ENCODE measurements at regions not wholly inside any gene's neighbourhood (a gene's known extent, or its start where the extent isn't known, plus 50 kb on each side); places are given as distances from the start of the nearest gene placed in this dataset.

DNA sequence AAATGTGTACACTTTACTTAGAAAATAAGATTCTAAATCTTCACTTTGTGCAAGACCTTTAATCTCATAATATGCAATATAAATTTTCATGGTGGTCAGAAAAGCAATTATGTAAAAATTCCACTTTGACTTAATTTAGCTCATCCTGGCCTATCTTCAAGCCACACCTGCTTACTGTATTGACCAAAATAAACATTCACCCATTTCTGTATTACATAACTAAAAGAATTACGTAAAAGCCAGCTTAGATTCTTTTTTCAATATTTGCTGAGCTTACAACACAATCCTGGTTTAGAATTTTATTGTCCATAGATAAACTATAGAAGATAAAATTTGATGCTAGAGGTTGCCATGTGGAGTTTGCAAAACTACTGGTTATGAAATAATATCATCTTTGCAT is 172.9 kb upstream of the GRM3 start:
- Histone ChIP-seq H3K27me3 (replicated peaks; ENCODE audit: control insufficient read depth, insufficient read depth, low read length) (no peaks in the 10 kb centered on the region), H3K36me3 (ENCODE audit: control insufficient read depth, insufficient read depth, low read length) (no peaks in the 10 kb centered on the region), H3K4me3 (ENCODE audit: low read depth, low read length) (no peak overlapping the region), H3K4me1 (no peaks in the 10 kb centered on the region), H3K9me3 (no peaks in the 10 kb centered on the region)
- DNase-seq, result no peak
- peaks cover 7% of the 10 kb centered on the region for H3K27me3 Mint-ChIP-seq (ENCODE audit: insufficient read depth, unreplicated experiment)
- TF ChIP-seq CTCF (IDR thresholded peaks at IDR 0.05; ENCODE audit: insufficient read depth in 1 of 2, low read depth in 1 of 2, low read length in 1 of 2, severe bottlenecking in 1 of 2, unreplicated experiment in 1 of 2), result no peak
- H3K27ac Mint-ChIP-seq (ENCODE audit: unreplicated experiment), result no peak overlapping the region
- BruUV-seq (replicated peaks), result no TSS peak
- no peak overlapping the region for H3K4me3 Mint-ChIP-seq (ENCODE audit: unreplicated experiment)
- H3K4me1 Mint-ChIP-seq (ENCODE audit: low read depth, unreplicated experiment), result no peaks in the 10 kb centered on the region
- H3K9me3 Mint-ChIP-seq (ENCODE audit: unreplicated experiment), result no peaks in the 10 kb centered on the region
- ChIA-PET CTCF (interaction anchor here (1.4 kb wide), 1 partner anchor 581 kb away, joined by 15 read pairs; no protein-coding TSS in a partner anchor), POLR2A (no interaction called here)
- intact Hi-C loops (cut with micrococcal nuclease; ENCODE audit: unreplicated experiment), result no loop called here
- no peaks in the 10 kb centered on the region for H3K36me3 Mint-ChIP-seq (ENCODE audit: insufficient read depth, unreplicated experiment)

DNA sequence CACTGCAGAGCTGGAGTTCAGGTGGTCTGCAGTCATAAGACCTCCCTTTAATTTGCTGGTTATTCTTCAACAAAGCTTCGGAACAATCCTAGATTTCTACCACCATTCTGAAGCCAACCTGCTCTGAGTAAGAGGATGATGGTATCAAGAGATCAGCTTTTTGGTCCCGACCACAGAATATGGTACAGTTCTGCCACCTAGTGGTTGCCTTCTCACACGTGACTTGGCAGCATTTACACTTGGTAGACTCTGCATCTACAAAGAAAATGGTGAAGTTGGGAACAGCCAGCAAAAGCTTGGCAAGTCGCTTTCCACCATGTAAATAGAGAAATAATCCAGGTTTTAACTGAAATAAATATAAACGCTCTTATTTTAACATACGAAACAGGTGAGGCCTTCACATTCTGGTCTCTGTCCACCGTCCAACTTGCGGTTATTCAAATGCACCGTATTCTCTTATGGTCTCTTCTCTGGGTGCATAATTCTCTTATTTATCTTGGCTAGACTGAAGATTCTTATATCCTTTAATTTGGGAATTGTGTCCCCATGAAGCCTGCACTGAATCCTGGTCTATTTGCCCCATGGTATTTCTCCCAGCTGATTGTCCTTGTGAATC is 173.9 kb upstream of the GRM3 start:
- H3K4me3 ChIP-seq (ENCODE audit: low read depth, low read length), result no peak overlapping the region
- peak; percentile 76 to 79 for TF ChIP-seq CTCF (IDR thresholded peaks at IDR 0.05; ENCODE audit: insufficient read depth in 1 of 2, low read depth in 1 of 2, low read length in 1 of 2, severe bottlenecking in 1 of 2, unreplicated experiment in 1 of 2)
- peak; percentile 66 to 78 for DNase-seq
- no peaks in the 10 kb centered on the region for H3K4me1 ChIP-seq
- Mint-ChIP-seq H3K9me3 (ENCODE audit: unreplicated experiment) (no peaks in the 10 kb centered on the region), H3K4me1 (ENCODE audit: low read depth, unreplicated experiment) (no peaks in the 10 kb centered on the region), H3K4me3 (ENCODE audit: unreplicated experiment) (no peak overlapping the region), H3K36me3 (ENCODE audit: insufficient read depth, unreplicated experiment) (no peaks in the 10 kb centered on the region), H3K27me3 (ENCODE audit: insufficient read depth, unreplicated experiment) (peaks cover 4% of the 10 kb centered on the region), H3K27ac (ENCODE audit: unreplicated experiment) (no peak overlapping the region)
- no peaks in the 10 kb centered on the region for H3K9me3 ChIP-seq
- H3K36me3 ChIP-seq (ENCODE audit: control insufficient read depth, insufficient read depth, low read length), result no peaks in the 10 kb centered on the region
- ChIA-PET POLR2A (no interaction called here), CTCF (interaction anchor here (0.6 to 1.4 kb wide), 6 partner anchors 9 to 602 kb away, joined by 3 to 15 read pairs (median 3); no protein-coding TSS in a partner anchor)
- intact Hi-C loops (cut with micrococcal nuclease; ENCODE audit: unreplicated experiment), result loop anchor here (1.0 to 10.0 kb wide), 3 partner anchors 321 to 915 kb away; no protein-coding TSS in a partner anchor
- no TSS peak for BruUV-seq (replicated peaks)
- no peaks in the 10 kb centered on the region for H3K27me3 ChIP-seq (replicated peaks; ENCODE audit: control insufficient read depth, insufficient read depth, low read length)

DNA sequence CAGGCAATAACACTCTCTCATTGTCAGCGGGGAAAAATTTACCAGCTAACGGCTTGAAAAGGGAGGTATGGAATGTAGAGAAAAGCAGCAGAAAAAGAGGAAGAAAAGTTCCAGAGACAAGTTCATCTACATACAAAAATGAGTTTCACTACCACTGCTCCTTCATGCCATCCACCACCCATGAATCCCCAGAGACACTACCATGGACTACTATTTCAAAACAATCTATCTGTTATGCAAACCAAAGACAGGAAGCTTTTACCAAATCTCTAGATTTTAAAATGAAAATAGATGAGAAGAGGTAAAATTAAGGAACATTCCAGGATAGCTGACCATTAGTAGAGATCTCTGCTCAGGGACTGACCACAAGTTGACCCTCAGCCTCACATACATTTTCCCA is 189.0 kb upstream of the GRM3 start:
- Histone ChIP-seq H3K4me1 (no peaks in the 10 kb centered on the region), H3K9me3 (no peaks in the 10 kb centered on the region), H3K36me3 (ENCODE audit: control insufficient read depth, insufficient read depth, low read length) (no peaks in the 10 kb centered on the region), H3K27me3 (replicated peaks; ENCODE audit: control insufficient read depth, insufficient read depth, low read length) (no peaks in the 10 kb centered on the region), H3K4me3 (ENCODE audit: low read depth, low read length) (no peak overlapping the region)
- Mint-ChIP-seq H3K27me3 (ENCODE audit: insufficient read depth, unreplicated experiment) (peaks cover 3% of the 10 kb centered on the region), H3K9me3 (ENCODE audit: unreplicated experiment) (no peaks in the 10 kb centered on the region), H3K36me3 (ENCODE audit: insufficient read depth, unreplicated experiment) (no peaks in the 10 kb centered on the region), H3K4me3 (ENCODE audit: unreplicated experiment) (no peak overlapping the region), H3K4me1 (ENCODE audit: low read depth, unreplicated experiment) (no peaks in the 10 kb centered on the region), H3K27ac (ENCODE audit: unreplicated experiment) (no peak overlapping the region)
- no TSS peak for BruUV-seq (replicated peaks)
- no peak for DNase-seq
- no peak for TF ChIP-seq CTCF (IDR thresholded peaks at IDR 0.05; ENCODE audit: insufficient read depth in 1 of 2, low read depth in 1 of 2, low read length in 1 of 2, severe bottlenecking in 1 of 2, unreplicated experiment in 1 of 2)
- intact Hi-C loops (cut with micrococcal nuclease; ENCODE audit: unreplicated experiment), result no loop called here
- ChIA-PET CTCF (no interaction called here), POLR2A (no interaction called here)

Data from Caco-2 (cell line).